Common myeloid progenitor, CD34-positive (primary cell): ENCODE measurements at regions not wholly inside any gene's neighbourhood (a gene's known extent, or its start where the extent isn't known, plus 50 kb on each side); places are given as distances from the start of the nearest gene placed in this dataset.
"Not testable (repeated sequence)": the region's sequence is repeated elsewhere in the genome, so short reads cannot be mapped to it uniquely, and the experiment has no call there.

Experiments
- CTCF ChIA-PET: fragments of 350-600 bp; sonication (Branson Sonifier 250); formaldehyde crosslinking; loops from one replicate; lab custom pipeline; 2021; ENCODE audit warnings: antibody characterized with exemption; lab: Charles Lee
- POLR2A ChIA-PET: fragments of 350-600 bp; sonication (Branson Sonifier 250); formaldehyde crosslinking; loops from one replicate; lab custom pipeline; 2021; ENCODE audit warnings: antibody characterized with exemption; lab: Charles Lee
- DNase-seq, 3 donors: peaks; one replicate each; pipeline versions ENCODE4 v3.0.0 to v3.0.0-alpha.2; 2013
- H3K27ac ChIP-seq, 2 experiments: 1 replicate in 1 of 2; 2 replicates in 1 of 2; pipeline ENCODE4 v1.7.0; 2013; ENCODE audit warnings: inconsistent platforms in 2 of 2, low read length in 2 of 2, mild to moderate bottlenecking in 2 of 2, low read depth in 1 of 2, moderate library complexity in 1 of 2; ENCODE audit not compliant: severe bottlenecking in 2 of 2, insufficient read depth in 1 of 2, poor library complexity in 1 of 2
- H3K27me3 ChIP-seq, 5 experiments: replicated peaks in 2 of 5; 1 replicate in 3 of 5; 2 replicates in 2 of 5; pipeline versions ENCODE4 v1.6.1 to v1.7.0; 2013; ENCODE audit warnings: low read length in 4 of 5, mild to moderate bottlenecking in 2 of 5, moderate library complexity in 2 of 5, inconsistent platforms in 1 of 5; ENCODE audit not compliant: insufficient read depth in 5 of 5, control insufficient read depth in 4 of 5
- H3K36me3 ChIP-seq, 4 experiments: 1 replicate in 2 of 4; 2 replicates in 2 of 4; pipeline versions ENCODE4 v1.6.1 to v1.7.0; 2013; ENCODE audit warnings: low read length in 3 of 4, control low read depth in 1 of 4, mild to moderate bottlenecking in 1 of 4; ENCODE audit not compliant: control insufficient read depth in 4 of 4, insufficient read depth in 4 of 4
- H3K4me1 ChIP-seq, 4 experiments: 1 replicate in 3 of 4; 2 replicates in 1 of 4; pipeline versions ENCODE4 v1.6.1 to v1.7.1; 2013; ENCODE audit warnings: low read length in 3 of 4, mild to moderate bottlenecking in 3 of 4, control low read depth in 1 of 4, inconsistent platforms in 1 of 4, moderate library complexity in 1 of 4; ENCODE audit not compliant: control insufficient read depth in 4 of 4, insufficient read depth in 4 of 4; ENCODE audit errors: control extremely low read depth in 1 of 4
- H3K4me3 ChIP-seq, 7 experiments: 1 replicate in 4 of 7; 2 replicates in 3 of 7; pipeline versions ENCODE4 v1.5.1 to v1.7.0; 2013; ENCODE audit warnings: mild to moderate bottlenecking in 7 of 7, low read length in 6 of 7, moderate library complexity in 6 of 7, inconsistent platforms in 2 of 7, low read depth in 2 of 7, control low read depth in 1 of 7; ENCODE audit not compliant: insufficient read depth in 4 of 7, control insufficient read depth in 1 of 7; ENCODE audit errors: extremely low read depth in 1 of 7
- H3K9me3 ChIP-seq, 5 experiments: 1 replicate in 4 of 5; 2 replicates in 1 of 5; pipeline versions ENCODE4 v1.6.1 to v1.7.1; 2013; ENCODE audit warnings: low read length in 4 of 5, mild to moderate bottlenecking in 2 of 5, inconsistent platforms in 1 of 5, low read depth in 1 of 5, moderate library complexity in 1 of 5; ENCODE audit not compliant: control insufficient read depth in 4 of 5, insufficient read depth in 2 of 5; ENCODE audit errors: control extremely low read depth in 1 of 5
- WGBS: methylation state at CpG from one replicate; pipeline ENCODE4 v1.1.5; 2013; ENCODE audit not compliant: insufficient coverage; 5-methylcytosine and 5-hydroxymethylcytosine counted together

GRCh38 chrX:140633105-140633504 lies 76.5 kb upstream of the LINC00632 start:
- POLR2A ChIA-PET, H3K4me3 ChIP-seq, H3K9me3 ChIP-seq, H3K27ac ChIP-seq, H3K36me3 ChIP-seq, H3K4me1 ChIP-seq, H3K27me3 ChIP-seq, CTCF ChIA-PET, DNase-seq: not testable (repeated sequence)
- 94% methylated on average over 10 of the region's 10 CpGs for WGBS

DNA sequence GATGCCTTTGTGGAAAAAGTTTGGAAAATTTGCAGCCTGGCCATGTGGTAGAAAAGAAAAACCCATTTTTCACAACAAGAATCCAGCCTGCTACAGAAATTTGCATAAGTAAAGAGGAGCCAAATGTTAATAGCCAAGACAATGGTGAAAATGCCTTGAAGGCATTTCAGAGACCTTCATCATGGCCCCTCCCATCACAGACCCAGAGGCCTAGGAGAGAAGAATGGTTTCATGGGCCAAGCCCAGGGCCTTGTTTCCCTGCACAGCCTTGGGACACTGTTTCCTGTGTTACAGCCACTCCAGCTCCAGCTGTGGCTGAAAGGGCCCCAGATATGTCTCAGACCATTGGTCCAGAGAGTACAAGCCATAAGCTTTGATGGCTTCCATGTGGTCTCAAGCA lies 101.4 kb upstream of the LINC00632 start:
- Histone ChIP-seq H3K9me3 (no peaks in the 10 kb centered on the region), H3K4me3 (no peak overlapping the region), H3K4me1 (no peaks in the 10 kb centered on the region), H3K36me3 (no peaks in the 10 kb centered on the region), H3K27me3 (no peaks in the 10 kb centered on the region), H3K27ac (no peak overlapping the region)
- POLR2A ChIA-PET = no interaction called here
- DNase-seq = no peak
- CTCF ChIA-PET = no interaction called here

- POLR2A ChIA-PET = no interaction called here
Observed at GRCh38 chrX:140602140-140602539, 97.3 kb upstream of the SOX3 start.

DNA sequence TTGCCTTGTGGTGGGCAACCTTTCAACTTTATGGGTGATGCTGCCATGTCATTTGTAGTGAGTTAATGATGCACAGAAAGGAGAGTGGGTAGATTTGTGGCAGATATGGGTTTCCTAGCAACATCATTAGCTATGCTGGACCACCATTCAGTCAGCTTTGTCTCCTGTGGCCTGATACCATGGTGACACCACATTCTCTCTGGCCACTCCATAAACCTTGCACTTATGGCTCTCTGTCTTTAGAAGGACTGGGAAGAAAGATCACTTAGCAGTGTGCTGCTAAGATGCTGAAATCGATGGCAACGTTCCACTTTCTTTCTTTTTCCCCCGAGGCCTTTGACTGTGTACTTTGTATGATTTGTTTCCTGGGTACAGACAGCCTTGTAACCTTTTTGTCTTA lies 95.0 kb upstream of the SOX3 start:
- Histone ChIP-seq H3K9me3 (peaks cover 0 to 1% (median 0%) of the 10 kb centered on the region in 5 experiments), H3K27ac (no peak overlapping the region), H3K4me3 (no peak overlapping the region), H3K27me3 (no peaks in the 10 kb centered on the region), H3K36me3 (no peaks in the 10 kb centered on the region), H3K4me1 (no peaks in the 10 kb centered on the region)
- ChIA-PET POLR2A (no interaction called here), CTCF (no interaction called here)
- DNase-seq = no peak
- WGBS = 83% methylated on average over 2 of the region's 3 CpGs

More at GRCh38 chrX:140602140-140602539, 97.3 kb upstream of the SOX3 start:
- Histone ChIP-seq H3K36me3 (no peaks in the 10 kb centered on the region), H3K27me3 (no peaks in the 10 kb centered on the region), H3K27ac (no peak overlapping the region), H3K4me1 (no peaks in the 10 kb centered on the region), H3K4me3 (no peak overlapping the region), H3K9me3 (peaks cover 0 to 1% (median 0%) of the 10 kb centered on the region in 5 experiments)
- CTCF ChIA-PET = no interaction called here
- 64% methylated on average over 2 of the region's 3 CpGs for WGBS
- DNase-seq = no peak

DNA sequence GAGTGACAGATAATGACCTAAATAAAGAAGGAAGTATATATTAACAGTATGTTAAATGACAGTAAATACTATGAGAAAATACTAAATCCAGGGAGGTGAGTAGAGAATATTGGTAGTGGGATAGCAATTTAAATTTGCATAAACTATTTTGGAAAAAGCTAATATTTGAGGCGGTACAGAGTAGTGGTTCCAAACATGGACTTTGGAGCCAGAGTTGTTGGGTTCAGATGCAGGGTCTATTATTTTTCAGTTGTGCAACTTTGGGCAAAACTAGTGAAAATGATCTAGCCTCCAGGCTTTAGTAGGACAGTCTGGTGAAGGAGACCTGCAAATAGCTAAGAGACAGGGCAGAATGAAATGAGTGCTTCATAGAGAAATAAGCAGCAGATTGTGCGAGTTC lies 84.8 kb upstream of the SOX3 start:
- H3K36me3 ChIP-seq = no peaks in the 10 kb centered on the region
- no peak for DNase-seq
- no peaks in the 10 kb centered on the region for H3K4me1 ChIP-seq
- no peak overlapping the region for H3K27ac ChIP-seq
- CTCF ChIA-PET = no interaction called here
- no peaks in the 10 kb centered on the region for H3K9me3 ChIP-seq
- WGBS = 79% methylated on average over 2 of the region's 2 CpGs
- peaks cover 0 to 3% (median 0%) of the 10 kb centered on the region in 5 experiments for H3K27me3 ChIP-seq
- POLR2A ChIA-PET = no interaction called here
- no peak overlapping the region for H3K4me3 ChIP-seq

GRCh38 chrX:140586951-140587350 lies 82.1 kb upstream of the SOX3 start:
- Histone ChIP-seq H3K27ac (no peak overlapping the region), H3K9me3 (no peaks in the 10 kb centered on the region), H3K4me3 (no peak overlapping the region), H3K27me3 (peaks cover 0 to 3% (median 0%) of the 10 kb centered on the region in 5 experiments), H3K4me1 (no peaks in the 10 kb centered on the region), H3K36me3 (no peaks in the 10 kb centered on the region)
- 69% methylated on average over 2 of the region's 4 CpGs for WGBS
- ChIA-PET POLR2A (no interaction called here), CTCF (no interaction called here)
- DNase-seq = no peak

DNA sequence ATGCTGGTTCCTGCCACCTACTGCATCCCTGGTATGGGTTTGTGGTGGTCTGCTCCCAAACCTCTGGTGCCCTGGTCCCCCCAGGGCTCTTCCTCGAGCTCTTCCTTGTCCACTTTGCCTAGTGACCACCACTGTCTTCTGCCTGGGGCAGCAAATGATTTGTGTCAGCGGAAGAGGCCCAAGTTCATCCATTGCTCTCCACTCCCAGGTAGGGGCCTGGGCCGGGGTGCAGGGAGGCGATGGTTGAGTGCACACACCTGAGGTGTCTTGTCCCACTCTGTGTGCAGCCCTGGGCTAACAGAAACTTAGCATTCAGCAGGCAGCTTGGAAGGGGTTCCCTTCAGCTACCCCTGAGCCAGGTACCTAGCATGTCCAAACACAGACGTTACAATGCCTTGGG lies 75.6 kb upstream of the SOX3 start:
- Histone ChIP-seq H3K36me3 (no peaks in the 10 kb centered on the region), H3K9me3 (no peaks in the 10 kb centered on the region), H3K4me3 (no peak overlapping the region), H3K4me1 (no peaks in the 10 kb centered on the region), H3K27ac (no peak overlapping the region), H3K27me3 (no peaks in the 10 kb centered on the region)
- ChIA-PET POLR2A (no interaction called here), CTCF (no interaction called here)
- 73% methylated on average over 4 of the region's 5 CpGs for WGBS
- no peak for DNase-seq
